Tibial artery (tissue), 4 donors: ENCODE measurements at regions not wholly inside any gene's neighbourhood (a gene's known extent, or its start where the extent isn't known, plus 50 kb on each side); places are given as distances from the start of the nearest gene placed in this dataset.

Experiments used
- DNase-seq, 2 donors: peaks; one replicate each; pipeline ENCODE4 v3.0.0-alpha.2; 2019
- H3K27ac ChIP-seq, 2 donors: fragments of 200-600 bp; sonication (generic) in 1 of 2; 1 replicate in 1 of 2; 2 replicates in 1 of 2; pipeline ENCODE4 v1.5.1; 2018 to 2019; ENCODE audit warnings: mild to moderate bottlenecking in 1 of 2
- H3K27me3 ChIP-seq, 2 donors: fragments of 200-600 bp; sonication (generic) in 1 of 2; one replicate each; pipeline versions ENCODE4 v1.5.1 to v1.6.0; 2016 to 2019
- H3K36me3 ChIP-seq, 3 donors: fragments of 200-600 bp; sonication (generic) in 2 of 3; one replicate each; pipeline ENCODE4 v1.5.1; 2016 to 2019; ENCODE audit warnings: mild to moderate bottlenecking in 2 of 3
- H3K4me1 ChIP-seq, 4 donors: fragments of 200-600 bp; sonication (generic) in 2 of 4; 1 replicate in 3 of 4; 2 replicates in 1 of 4; pipeline ENCODE4 v1.5.1; 2016 to 2019
- H3K4me3 ChIP-seq, 2 donors: fragments of 200-600 bp; sonication (generic) in 1 of 2; 1 replicate in 1 of 2; 2 replicates in 1 of 2; pipeline ENCODE4 v1.5.1; 2018 to 2019; ENCODE audit warnings: mild to moderate bottlenecking in 2 of 2
- H3K9me3 ChIP-seq, 3 donors: fragments of 200-600 bp; sonication (generic) in 1 of 3; one replicate each; pipeline ENCODE4 v1.5.1; 2016 to 2019
- intact Hi-C: fragments of 100-400 bp; cut with DNase I; formaldehyde crosslinking; loops from one replicate; pipeline ENCODE4 v1.15.0; 2023; ENCODE audit warnings: low total_unique reads
- TF ChIP-seq, protein P1 (sequence below), 2 experiments: fragments of 200-600 bp in 1 of 2; fragments of 450-650 bp in 1 of 2; IDR thresholded peaks; one replicate each; pipeline ENCODE4 v1.5.1; 2017 to 2019; ENCODE audit warnings: antibody characterized with exemption in 2 of 2, mild to moderate bottlenecking in 1 of 2, moderate library complexity in 1 of 2

DNA sequence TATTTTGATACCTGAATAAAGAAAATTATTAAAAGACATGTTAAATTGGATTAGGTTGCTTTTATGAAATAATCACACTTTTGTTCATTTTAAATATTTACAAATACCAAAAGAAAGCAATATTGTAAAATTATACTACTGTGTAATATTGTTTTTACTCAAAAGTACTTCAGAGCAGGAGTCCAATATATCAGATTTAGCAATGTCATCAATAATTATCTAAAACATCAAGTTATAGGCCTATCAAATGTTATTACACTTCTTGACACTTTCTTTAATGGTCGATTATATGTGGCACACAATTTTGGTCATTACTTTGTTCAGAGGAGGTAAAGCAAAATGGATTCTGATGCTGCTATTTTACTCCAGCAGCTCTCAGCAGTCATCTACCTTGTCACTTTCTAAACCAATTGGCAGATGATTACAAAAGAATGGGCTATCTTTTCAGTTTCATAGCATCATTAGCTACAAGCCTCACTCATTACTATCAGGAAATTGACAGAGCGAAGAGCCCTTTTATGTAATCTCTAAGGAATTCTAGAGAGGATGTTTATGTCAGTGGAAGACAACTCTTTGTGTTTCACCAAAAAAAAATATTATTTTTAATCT, 318.6 kb downstream of the PLOD2 start:
- no peak overlapping the region for H3K27ac ChIP-seq
- no peak for DNase-seq
- no peaks in the 10 kb centered on the region for H3K4me1 ChIP-seq
- TF ChIP-seq, protein P1, sequence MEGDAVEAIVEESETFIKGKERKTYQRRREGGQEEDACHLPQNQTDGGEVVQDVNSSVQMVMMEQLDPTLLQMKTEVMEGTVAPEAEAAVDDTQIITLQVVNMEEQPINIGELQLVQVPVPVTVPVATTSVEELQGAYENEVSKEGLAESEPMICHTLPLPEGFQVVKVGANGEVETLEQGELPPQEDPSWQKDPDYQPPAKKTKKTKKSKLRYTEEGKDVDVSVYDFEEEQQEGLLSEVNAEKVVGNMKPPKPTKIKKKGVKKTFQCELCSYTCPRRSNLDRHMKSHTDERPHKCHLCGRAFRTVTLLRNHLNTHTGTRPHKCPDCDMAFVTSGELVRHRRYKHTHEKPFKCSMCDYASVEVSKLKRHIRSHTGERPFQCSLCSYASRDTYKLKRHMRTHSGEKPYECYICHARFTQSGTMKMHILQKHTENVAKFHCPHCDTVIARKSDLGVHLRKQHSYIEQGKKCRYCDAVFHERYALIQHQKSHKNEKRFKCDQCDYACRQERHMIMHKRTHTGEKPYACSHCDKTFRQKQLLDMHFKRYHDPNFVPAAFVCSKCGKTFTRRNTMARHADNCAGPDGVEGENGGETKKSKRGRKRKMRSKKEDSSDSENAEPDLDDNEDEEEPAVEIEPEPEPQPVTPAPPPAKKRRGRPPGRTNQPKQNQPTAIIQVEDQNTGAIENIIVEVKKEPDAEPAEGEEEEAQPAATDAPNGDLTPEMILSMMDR (IDR thresholded peaks at IDR 0.05), result no peak
- H3K9me3 ChIP-seq, result no peaks in the 10 kb centered on the region
- H3K27me3 ChIP-seq, result no peaks in the 10 kb centered on the region
- no peak overlapping the region for H3K4me3 ChIP-seq
- intact Hi-C loops, result no loop called here
- no peaks in the 10 kb centered on the region for H3K36me3 ChIP-seq

DNA sequence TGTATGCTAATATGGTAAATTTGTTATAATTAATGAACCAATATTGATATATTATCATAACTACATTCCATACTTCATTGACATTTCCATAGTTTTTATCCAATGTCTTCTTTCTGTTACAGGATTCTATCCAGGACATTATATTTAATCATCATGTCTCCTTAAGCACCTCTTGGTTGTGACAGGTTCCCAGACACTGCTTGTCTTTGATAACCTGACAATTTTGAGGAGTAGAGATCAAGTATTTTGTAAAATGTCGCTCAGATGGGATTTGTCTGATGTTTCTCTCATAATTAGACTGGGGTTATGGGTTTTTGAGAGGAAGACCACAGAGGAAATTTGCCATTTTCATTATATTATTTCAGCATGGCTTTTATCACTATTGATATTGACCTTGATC, 317.4 kb downstream of the PLOD2 start:
- H3K36me3 ChIP-seq, result no peaks in the 10 kb centered on the region
- H3K4me1 ChIP-seq, result no peaks in the 10 kb centered on the region
- no peak for DNase-seq
- intact Hi-C loops, result no loop called here
- no peak overlapping the region for H3K4me3 ChIP-seq
- no peaks in the 10 kb centered on the region for H3K27me3 ChIP-seq
- no peak overlapping the region for H3K27ac ChIP-seq
- H3K9me3 ChIP-seq, result no peaks in the 10 kb centered on the region
- TF ChIP-seq, protein P1 (IDR thresholded peaks at IDR 0.05), result no peak

DNA sequence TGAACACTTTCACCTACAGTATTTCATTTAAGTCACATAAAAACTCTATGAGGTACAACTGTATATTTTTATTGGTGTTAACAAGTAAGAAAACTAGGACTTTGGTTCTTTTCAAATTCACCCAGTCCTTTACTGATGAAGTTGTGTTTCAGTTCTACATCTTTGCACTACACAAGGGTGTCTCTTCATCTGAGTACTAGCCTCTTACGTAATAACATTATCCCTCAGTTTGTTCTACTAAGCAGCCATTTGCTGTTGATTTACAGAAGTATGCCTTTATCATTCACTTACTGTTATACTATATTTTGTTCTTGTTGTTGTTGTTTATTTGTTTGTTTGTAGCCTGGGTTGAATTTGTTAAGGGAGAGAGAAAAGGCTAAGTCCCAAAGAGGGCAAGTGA, 311.9 kb downstream of the PLOD2 start:
- TF ChIP-seq, protein P1 (IDR thresholded peaks at IDR 0.05), result no peak
- Histone ChIP-seq H3K4me1 (no peaks in the 10 kb centered on the region), H3K27me3 (no peaks in the 10 kb centered on the region), H3K27ac (no peak overlapping the region), H3K36me3 (no peaks in the 10 kb centered on the region), H3K9me3 (no peaks in the 10 kb centered on the region), H3K4me3 (no peak overlapping the region)
- no peak for DNase-seq
- intact Hi-C loops, result no loop called here

DNA sequence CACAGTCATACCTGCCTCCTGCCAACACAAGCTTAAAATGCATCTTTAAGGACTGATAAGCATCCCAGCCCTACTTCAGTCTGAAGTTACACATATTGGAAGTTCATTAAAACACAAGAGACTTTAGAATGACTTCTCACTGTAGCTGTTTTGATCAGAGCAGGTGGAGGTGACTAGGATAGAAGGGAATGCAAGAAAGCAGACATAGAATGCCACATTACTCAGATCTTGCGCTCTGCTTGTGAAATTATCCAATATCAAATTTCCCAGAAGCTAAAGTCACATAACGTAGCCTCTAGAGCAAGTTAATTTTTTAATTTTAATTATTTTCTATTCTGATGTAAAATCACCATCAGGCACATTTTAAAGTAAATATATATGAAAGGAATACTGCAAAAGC, 306.5 kb downstream of the PLOD2 start:
- Histone ChIP-seq H3K4me1 (no peaks in the 10 kb centered on the region), H3K27ac (no peak overlapping the region), H3K9me3 (no peaks in the 10 kb centered on the region), H3K27me3 (no peaks in the 10 kb centered on the region), H3K36me3 (no peaks in the 10 kb centered on the region), H3K4me3 (no peak overlapping the region)
- intact Hi-C loops, result no loop called here
- no peak for DNase-seq
- TF ChIP-seq, protein P1 (IDR thresholded peaks at IDR 0.05), result no peak

DNA sequence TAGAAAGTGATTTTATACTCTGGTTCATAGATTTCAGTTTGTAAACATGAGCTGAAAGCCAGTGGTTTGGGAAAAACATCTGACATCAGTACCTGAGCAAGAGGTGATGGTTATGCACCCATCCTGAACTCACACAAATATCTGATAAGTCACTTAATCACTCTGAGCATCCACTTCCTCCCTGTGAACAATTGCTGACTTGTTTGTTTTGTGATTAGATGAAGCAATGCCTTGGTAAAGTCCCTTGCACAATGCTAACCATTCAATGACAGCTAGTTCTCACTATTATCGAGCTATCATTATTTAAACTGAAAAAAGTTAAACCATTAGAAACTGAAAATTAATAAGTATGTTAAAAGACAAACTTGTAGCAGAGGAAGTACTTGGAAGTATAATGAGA, 303.0 kb downstream of the PLOD2 start:
- Histone ChIP-seq H3K4me1 (no peaks in the 10 kb centered on the region), H3K27me3 (no peaks in the 10 kb centered on the region), H3K27ac (no peak overlapping the region), H3K36me3 (no peaks in the 10 kb centered on the region), H3K4me3 (no peak overlapping the region), H3K9me3 (no peaks in the 10 kb centered on the region)
- intact Hi-C loops, result no loop called here
- TF ChIP-seq, protein P1 (IDR thresholded peaks at IDR 0.05), result no peak
- DNase-seq, result no peak

DNA sequence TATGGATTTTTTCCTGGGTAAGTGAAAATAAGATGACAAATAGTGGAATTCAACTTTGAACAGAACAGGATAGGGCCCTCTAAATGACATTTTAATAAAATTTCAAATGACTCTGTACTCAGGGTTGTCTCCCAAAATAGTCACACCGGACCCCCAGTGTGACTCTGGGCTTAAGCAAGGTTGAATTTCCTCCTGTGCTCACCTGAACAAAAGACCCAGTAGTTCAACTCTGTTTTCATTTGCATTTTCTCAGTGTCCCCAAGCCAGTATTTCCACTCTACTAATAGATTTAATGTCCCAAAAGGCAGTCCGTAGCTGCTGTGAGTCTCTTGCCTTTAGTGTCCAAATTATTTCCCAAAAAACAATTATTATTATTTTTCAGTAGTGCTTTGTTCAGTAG, 296.6 kb downstream of the PLOD2 start:
- no peaks in the 10 kb centered on the region for H3K36me3 ChIP-seq
- H3K27me3 ChIP-seq, result no peaks in the 10 kb centered on the region
- no peaks in the 10 kb centered on the region for H3K9me3 ChIP-seq
- no peaks in the 10 kb centered on the region for H3K4me1 ChIP-seq
- TF ChIP-seq, protein P1 (IDR thresholded peaks at IDR 0.05), result no peak
- no peak overlapping the region for H3K4me3 ChIP-seq
- intact Hi-C loops, result no loop called here
- no peak overlapping the region for H3K27ac ChIP-seq
- no peak for DNase-seq
